IPS-18c (cell line): ENCODE measurements at regions not wholly inside any gene's neighbourhood (a gene's known extent, or its start where the extent isn't known, plus 50 kb on each side); places are given as distances from the start of the nearest gene placed in this dataset.

Experiments used
- H3K4me3 ChIP-seq: 2 replicates; pipeline ENCODE4 v1.7.0; 2013; ENCODE audit warnings: low read depth, mild to moderate bottlenecking, low read length, moderate library complexity; ENCODE audit not compliant: insufficient read depth
- H3K9me3 ChIP-seq: one replicate; pipeline ENCODE4 v1.6.1; 2013; ENCODE audit warnings: mild to moderate bottlenecking, low read length, moderate library complexity; ENCODE audit not compliant: control insufficient read depth, insufficient read depth

GRCh38 chr4:129545599-129546278 is 449.8 kb downstream of the C4orf33 start:
- Histone ChIP-seq H3K9me3 (no peaks in the 10 kb centered on the region), H3K4me3 (no peak overlapping the region)

- H3K4me3 ChIP-seq: no peak overlapping the region
- no peaks in the 10 kb centered on the region for H3K9me3 ChIP-seq
Observed at GRCh38 chr4:129546531-129546930, 450.6 kb downstream of the C4orf33 start.

GRCh38 chr4:129550281-129550785 is 454.4 kb downstream of the C4orf33 start:
- H3K4me3 ChIP-seq: no peak overlapping the region

GRCh38 chr4:129561280-129561679 is 465.3 kb downstream of the C4orf33 start:
- no peak overlapping the region for H3K4me3 ChIP-seq
- H3K9me3 ChIP-seq: no peaks in the 10 kb centered on the region

More at GRCh38 chr4:129550281-129550785, 454.4 kb downstream of the C4orf33 start:
- no peaks in the 10 kb centered on the region for H3K9me3 ChIP-seq

- H3K4me3 ChIP-seq: no peak overlapping the region
Observed at GRCh38 chr4:129561886-129562671, 466.1 kb downstream of the C4orf33 start.

DNA sequence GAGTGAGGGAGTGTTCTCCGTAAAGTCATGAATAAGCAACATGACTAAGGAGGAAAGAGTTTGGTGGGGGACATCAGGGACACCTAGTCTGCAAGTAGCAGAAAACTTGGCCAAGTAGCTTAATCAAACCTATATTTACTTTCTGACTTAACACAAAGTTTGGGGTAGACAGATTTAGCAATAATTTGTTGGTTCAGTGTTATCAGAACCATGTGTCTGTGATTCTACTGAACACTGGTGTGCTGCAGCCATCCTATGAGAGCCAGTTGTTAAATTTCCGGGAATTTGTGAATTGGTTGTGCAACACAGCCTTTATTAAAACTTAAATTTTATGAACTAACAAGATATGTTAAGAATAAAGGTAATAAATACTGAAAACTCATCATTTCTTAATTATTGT is 469.3 kb downstream of the C4orf33 start:
- no peaks in the 10 kb centered on the region for H3K9me3 ChIP-seq
- no peak overlapping the region for H3K4me3 ChIP-seq

More at GRCh38 chr4:129561886-129562671, 466.1 kb downstream of the C4orf33 start:
- H3K9me3 ChIP-seq: no peaks in the 10 kb centered on the region

DNA sequence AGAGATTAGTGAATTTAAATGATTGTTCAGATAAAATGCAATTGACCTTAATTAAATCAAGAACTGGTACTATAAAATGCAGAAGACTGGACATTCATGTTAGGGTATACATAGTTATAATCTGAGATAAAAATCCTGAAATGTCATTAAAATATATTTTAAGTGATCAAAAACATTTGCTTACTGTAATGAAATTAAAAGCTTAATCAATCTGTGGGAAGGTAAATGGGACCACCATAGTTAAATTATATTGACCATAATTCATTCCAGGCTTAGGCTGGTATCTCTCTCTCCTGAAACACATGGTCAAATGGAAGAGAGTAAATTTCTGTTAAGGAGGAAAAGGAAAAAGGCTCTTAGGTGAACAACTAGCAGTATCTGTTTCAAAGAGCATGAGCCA is 474.4 kb downstream of the C4orf33 start:
- Histone ChIP-seq H3K4me3 (no peak overlapping the region), H3K9me3 (no peaks in the 10 kb centered on the region)

DNA sequence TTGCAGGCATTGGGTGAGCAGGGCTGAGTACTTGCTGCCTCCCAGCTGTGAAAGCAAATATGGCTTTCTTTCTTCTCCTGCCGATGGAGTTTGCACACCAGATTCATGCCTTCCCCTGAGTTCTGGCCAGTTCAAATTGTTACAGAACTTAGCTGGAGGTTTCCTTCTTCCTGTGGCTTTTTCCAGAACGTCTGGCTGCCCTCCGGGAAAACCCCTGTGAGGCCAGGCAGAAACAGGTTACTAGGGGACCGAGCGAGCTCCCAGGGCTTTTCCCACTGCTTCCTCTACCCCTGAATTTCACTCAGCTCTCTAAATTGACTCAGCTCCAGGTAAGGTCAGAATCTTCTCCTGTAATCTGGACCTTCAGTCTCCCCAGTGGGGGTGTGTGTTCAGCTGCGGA is 482.4 kb downstream of the C4orf33 start:
- Histone ChIP-seq H3K9me3 (no peaks in the 10 kb centered on the region), H3K4me3 (no peak overlapping the region)

DNA sequence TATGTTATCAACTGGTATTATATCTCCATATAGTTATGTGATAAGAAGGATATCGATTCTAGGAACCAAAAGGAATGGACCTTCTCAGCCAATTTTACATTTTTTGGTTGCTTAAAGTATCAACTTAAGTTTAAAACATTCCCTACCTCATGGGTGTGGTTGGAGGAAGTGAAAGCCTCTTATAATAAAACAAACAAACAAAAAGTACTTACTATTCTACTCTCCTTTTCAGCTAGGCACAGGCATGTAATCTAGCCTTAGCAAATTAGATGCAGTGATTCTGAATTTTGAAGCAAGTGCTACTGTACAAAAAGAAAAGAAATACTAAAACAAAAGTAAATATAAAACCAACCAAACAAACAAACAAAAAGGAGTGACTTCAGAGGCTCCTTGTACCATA is 485.4 kb downstream of the C4orf33 start:
- Histone ChIP-seq H3K4me3 (no peak overlapping the region), H3K9me3 (no peaks in the 10 kb centered on the region)

DNA sequence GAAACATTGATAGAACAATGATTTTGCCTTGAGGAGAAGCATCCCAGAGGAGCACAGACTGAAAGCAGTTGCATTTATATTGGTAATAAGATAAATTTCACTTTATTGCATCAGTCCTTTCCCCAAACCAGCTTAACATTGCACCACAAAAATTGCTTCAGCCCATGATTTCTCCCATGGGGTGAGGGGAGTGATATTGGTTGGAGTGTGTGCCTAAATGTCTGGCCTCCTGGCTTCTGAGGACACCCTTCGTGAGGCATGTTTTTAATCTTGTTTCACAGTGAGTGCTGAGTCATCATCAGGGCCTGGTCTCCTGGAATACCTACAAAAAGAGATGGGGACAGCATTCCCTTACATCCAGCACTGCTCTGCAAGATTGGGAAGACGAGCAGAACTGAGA is 487.9 kb downstream of the C4orf33 start:
- Histone ChIP-seq H3K9me3 (no peaks in the 10 kb centered on the region), H3K4me3 (no peak overlapping the region)

GRCh38 chr4:129598582-129598981 is 502.6 kb downstream of the C4orf33 start:
- Histone ChIP-seq H3K9me3 (no peaks in the 10 kb centered on the region), H3K4me3 (no peak overlapping the region)

DNA sequence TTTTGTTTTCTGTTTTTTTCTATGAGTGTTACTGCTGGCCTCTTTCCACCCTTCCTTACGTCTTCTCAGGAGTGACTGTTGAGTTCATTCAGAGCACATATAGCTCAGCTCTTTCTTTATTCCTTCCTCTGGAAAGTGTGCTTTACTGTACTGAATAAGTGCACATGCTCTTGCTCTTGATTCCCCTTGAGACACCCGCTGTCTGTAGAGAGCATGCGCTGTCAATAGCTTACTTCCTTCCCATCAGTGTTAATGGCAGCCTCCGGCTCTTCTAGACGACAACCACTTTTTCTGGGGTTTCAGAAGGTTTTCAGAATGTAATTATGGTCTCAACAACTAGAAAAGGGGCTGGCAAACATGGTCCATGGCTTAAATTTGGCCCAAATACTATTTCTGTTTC is 504.9 kb downstream of the C4orf33 start:
- no peaks in the 10 kb centered on the region for H3K9me3 ChIP-seq
- no peak overlapping the region for H3K4me3 ChIP-seq

DNA sequence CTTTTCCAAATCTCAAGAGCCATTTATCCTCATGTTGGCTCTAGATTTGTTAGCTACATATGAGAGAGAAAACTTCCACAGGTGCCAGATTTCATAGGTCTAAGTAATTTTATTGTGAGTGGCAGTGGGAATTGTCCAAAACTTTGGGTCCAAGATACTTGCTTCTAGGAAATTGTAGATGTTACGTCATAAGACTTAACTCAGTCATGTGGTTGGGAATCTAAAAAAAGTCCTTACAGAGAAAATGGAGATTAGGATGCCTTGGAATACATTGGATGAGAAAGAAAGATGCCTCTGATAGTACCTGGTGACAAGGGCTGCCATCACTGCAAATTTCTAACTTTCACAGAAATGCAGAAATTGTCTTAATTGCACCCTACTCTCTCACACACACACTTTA is 506.5 kb downstream of the C4orf33 start:
- no peaks in the 10 kb centered on the region for H3K9me3 ChIP-seq
- no peak overlapping the region for H3K4me3 ChIP-seq

- Histone ChIP-seq H3K9me3 (no peaks in the 10 kb centered on the region), H3K4me3 (no peak overlapping the region)
Observed at GRCh38 chr4:129603241-129603931, 507.4 kb downstream of the C4orf33 start.

DNA sequence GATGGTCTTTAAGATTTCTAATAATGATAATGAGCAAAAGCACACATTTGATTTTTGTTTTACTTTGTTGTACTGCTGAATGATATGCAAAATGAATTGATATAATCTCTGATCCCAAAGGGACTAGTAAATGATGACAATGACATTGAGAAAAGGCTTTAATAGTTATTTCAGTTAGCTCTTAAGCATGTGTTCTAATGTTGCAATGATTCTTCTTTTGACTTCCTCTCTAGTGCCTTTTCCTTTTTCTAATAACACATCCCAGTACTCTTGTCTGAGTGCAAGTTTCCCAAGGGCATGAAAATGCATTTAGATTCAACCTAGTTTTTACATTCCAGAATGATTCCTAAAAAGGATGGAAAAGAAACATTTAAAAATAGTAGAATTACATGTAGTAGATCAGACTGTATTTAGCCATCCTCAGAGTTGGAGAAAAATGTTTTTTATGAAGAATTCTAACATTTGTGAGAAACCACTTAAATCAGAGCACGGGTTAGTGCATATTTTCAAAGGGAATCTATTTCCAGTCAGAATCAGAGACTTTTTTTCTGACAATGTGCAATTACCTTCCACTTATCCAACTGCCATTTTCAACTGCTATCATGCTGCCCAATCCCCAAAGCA is 508.8 kb downstream of the C4orf33 start:
- Histone ChIP-seq H3K4me3 (no peak overlapping the region), H3K9me3 (no peaks in the 10 kb centered on the region)

- Histone ChIP-seq H3K9me3 (no peaks in the 10 kb centered on the region), H3K4me3 (no peak overlapping the region)
Observed at GRCh38 chr4:129614611-129615010, 518.7 kb downstream of the C4orf33 start.

DNA sequence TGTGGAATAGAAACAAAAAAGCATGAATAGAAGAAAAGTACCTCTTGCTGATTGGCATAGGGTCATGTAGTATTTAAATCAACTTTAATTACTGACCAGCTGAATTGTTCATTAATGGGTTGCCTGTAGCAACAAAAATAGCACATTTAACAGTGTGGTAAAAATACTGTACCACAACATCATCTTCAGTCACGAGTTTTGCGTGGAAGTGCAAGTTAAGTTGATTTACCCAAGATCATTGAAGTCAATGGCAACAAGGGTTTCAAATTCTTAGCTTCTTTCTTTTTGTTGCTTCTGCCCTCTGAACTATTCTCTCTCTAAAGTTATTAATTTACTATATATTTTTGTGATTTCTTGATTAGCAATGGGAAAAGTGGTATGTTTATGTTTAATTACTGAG is 526.6 kb downstream of the C4orf33 start:
- no peaks in the 10 kb centered on the region for H3K9me3 ChIP-seq
- no peak overlapping the region for H3K4me3 ChIP-seq
